HG03159 (cell line): ENCODE measurements at regions not wholly inside any gene's neighbourhood (a gene's known extent, or its start where the extent isn't known, plus 50 kb on each side); places are given as distances from the start of the nearest gene placed in this dataset.
"Not testable (repeated sequence)": the region's sequence is repeated elsewhere in the genome, so short reads cannot be mapped to it uniquely, and the experiment has no call there.

Experiments
- ATAC-seq: cut with Tn5 transposase; IDR thresholded peaks from one replicate; pipeline ENCODE4 v1.9.1; 2021; ENCODE audit warnings: mild to moderate bottlenecking, moderate library complexity; ENCODE audit not compliant: unreplicated experiment

DNA sequence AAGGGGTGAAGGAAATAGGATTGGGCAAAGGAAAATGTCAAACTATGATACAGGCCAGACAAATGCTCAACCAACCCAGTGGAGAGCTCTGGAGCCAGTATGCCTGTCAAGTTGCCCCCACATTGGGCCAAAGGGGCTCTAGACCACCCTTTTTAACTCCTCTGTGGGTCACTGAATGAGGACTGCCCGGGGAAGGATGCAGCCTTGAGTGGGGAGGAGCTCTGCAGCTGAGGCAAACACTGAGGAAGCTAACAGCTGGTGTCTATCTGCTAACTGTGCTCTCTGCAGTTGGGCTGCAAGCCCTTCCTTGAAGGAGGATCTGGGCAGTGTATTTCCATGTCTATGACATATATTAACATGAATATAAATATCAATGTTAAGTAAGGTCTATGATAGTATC is 98.4 kb upstream of the PRSS16 start:
- no peak for ATAC-seq

- ATAC-seq: no peak
These were observed 92.8 kb upstream of the PRSS16 start for GRCh38 chr6:27154696-27155095.

DNA sequence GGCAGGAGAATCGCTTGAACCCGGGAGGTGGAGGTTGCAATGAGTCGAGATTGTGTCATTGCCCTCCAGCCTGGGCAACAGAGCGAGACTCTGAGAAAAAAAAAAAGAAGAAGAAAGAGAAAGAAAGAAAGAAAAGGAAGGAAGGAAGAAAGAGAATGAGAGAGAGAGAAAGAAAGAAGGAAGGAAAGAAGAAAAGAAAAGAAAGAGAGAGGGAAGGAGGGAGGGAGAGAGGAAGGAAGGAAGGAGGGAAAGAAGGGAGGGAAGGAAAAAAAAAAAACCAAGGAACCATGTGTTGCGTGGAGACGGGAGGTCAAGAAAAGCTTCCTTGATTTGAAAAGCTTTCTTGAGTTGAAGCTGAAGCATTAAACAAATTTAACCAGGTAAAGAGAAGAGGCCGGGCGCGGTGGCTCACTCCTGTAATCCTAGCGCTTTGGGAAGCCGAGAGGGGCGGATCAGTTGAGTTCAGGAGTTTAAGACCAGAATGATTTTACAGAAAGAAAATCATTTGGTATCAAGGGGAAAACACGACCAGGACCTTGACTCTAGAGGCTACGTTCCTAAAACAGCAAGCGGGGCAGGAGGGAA is 90.5 kb upstream of the PRSS16 start:
- ATAC-seq: no peak

DNA sequence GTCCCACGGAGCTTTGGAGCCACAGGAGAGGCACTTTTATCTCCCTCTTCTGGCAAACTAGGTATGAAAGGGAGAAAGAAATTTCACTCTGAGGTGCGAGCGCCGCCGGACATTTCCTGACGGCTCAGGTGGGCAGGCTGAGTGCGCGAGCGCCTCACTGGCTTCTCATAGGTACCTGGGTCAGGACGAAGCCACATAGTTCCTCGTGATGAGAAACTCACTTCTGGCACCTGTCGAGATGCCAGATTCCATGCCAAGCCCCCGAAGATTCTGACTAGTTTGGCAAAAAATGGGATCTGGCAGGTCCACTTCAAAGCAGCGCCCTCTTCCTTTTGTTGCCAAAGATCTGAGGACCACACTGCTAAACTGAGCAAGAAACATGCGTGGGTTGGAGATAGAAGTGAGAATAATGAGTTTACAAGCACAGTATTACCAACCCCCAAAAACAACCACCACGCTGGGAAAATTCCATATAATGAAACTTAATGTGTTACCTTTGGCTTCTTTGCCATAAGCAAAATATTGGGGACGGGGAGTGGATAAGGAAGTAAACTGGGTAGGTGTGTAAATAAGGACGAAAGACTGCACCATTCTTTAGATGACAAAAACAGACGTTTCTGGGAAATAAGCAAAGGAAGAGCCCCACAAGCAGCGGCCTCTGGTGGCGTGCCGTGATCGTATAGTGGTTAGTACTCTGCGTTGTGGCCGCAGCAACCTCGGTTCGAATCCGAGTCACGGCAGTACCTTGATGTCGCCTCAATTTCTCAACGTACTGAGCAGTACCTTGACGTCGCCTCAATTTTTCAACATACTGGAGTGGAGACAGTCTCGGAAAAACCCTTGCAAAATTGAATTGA is 89.8 kb upstream of the PRSS16 start:
- ATAC-seq: no peak

DNA sequence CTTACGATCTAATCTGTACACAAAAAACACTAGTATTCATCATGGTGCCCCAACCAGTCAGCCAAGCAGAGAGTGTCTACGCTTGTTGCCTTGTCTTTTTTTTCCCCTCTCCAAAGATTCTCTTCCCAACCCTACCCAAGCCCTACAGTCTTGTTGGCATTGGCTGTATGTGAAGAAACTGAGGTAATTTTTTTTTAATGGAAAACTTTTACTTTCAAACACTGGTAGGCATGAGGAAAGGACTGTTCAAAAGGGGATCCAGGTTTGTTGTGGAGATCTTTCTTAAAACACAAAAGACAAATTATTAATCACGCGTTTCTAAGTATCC is 89.2 kb upstream of the PRSS16 start:
- no peak for ATAC-seq

GRCh38 chr6:27159725-27160124 is 87.8 kb upstream of the PRSS16 start:
- no peak for ATAC-seq

- no peak for ATAC-seq
These were observed 86.4 kb upstream of the PRSS16 start for GRCh38 chr6:27161115-27161514.

DNA sequence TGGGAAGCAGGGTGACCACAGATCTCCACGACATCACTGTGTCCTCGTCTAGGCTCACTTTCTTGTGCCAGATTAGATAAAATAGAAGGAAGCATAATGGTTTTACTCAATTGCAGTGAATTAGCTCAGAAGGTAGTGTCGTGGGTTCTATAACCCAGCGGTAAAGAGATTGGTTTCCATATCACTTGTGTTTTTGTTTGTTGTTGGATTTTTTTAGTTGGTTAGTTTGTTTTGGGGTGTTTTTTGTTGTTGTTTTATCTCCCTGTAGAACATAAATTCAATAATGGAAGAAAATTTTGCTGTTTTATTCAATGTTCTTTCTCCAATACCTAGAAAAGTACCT is 85.9 kb upstream of the PRSS16 start:
- ATAC-seq: no peak

DNA sequence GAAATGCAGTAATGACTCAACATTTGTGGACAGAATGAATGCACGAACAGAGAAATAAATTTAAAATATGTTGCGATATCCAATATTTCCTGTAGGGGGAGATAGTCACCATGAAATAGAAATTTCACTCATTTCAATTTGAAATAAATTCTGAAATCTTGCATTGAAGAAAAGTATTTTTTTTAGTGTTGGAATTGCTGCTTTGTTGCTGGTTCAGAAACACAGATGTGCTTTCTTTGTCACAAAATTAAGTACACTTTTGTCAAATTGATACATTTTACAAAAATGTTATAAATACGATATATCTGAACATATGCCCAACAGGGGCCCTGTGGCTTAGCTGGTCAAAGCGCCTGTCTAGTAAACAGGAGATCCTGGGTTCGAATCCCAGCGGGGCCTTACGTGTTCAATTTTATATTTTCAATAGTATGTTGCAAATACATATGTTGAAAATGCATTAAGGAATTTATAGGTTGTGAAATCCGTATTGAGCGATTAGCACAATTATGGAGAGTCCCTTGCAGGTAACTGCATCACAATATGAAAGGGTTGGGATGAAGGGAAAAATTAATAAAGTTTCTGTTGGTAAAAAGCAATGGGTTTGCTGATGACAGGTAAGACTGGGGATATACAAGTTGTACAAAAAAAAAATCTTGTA is 85.4 kb upstream of the PRSS16 start:
- ATAC-seq: no peak

GRCh38 chr6:27163834-27164233 is 83.7 kb upstream of the PRSS16 start:
- ATAC-seq: no peak

- ATAC-seq: no peak
These were observed 79.4 kb upstream of the PRSS16 start for GRCh38 chr6:27168108-27168507.

DNA sequence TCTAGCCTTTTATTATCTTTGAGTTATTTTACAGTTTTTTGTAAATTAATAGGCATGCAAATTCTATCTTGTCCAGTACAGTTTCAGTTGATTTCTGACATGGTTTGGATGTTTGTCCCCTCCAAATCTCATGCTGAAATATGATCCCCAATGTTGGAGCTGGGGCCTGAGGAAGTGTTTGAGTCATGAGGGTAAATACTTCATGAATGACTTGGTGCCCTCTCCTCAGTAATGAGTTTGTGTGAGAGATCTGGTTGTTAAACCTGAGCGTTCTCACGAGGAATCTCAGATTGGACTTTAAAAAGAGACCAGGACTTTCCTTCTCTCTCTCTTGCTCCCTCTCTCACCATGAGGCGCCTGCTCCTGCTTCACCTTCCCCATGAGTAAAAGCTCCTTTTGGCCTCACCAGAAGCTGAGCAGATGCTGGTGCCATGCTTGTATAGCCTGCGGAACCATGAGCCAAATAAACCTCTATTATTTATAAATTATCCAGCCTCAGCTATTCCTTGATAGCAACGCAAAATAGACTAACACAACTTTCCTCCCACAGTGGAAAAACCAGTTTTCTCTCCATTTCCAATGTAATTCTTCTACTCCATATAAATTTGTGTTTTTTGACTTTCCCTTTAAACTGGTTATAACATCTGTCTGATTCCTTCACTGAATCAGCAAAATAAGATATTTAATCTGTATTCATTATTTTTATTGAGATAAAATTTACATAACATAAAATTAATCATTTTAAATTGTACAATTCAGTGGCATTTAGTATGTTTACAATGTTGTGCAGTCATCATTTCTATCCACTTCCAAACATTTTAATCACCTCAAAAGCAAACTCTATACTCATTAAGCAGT is 78.7 kb upstream of the PRSS16 start:
- no peak for ATAC-seq

- ATAC-seq: not testable (repeated sequence)
These were observed 74.8 kb upstream of the PRSS16 start for GRCh38 chr6:27172524-27173231.

- ATAC-seq: not testable (repeated sequence)
These were observed 74.3 kb upstream of the PRSS16 start for GRCh38 chr6:27173232-27173601.

GRCh38 chr6:27174958-27175357 is 72.5 kb upstream of the PRSS16 start:
- ATAC-seq: no peak

DNA sequence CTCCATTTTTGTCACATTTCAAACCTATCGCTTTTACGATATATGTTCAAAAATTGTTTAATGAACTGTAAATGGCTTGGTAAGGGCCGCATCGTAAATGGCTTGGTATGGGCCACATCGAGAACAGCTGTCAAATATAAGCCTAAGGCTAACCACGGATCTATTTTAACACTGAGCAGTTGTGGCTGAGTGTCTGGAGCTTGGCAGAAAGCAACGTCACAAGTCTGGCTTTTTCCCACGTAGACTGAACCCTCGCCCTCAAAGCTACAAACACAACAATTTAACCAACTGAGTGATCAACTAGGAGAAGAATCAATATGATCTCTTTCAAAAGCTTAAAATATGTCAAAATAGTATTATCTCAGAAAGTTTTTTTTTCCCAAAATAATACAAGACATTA is 71.4 kb upstream of the PRSS16 start:
- no peak for ATAC-seq

GRCh38 chr6:27176523-27177484 is 70.7 kb upstream of the PRSS16 start:
- ATAC-seq: no peak

GRCh38 chr6:27177485-27178406 is 69.8 kb upstream of the PRSS16 start:
- ATAC-seq: peak; percentile 72

DNA sequence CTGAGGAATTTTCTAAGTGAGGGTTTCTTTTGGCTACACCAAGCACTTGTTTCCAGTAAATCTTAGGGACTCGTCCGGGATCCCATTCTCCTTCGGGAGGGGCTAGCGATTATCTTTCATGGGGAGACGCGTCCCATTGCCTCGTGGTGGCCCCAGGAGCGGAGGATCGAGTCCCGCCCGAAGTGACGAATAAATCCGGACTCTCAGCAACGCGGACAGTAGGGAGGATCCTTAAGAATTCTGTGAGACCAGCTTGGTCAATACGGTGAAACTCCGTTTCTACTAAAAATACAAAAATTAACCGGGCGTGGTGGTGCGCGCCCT is 69.1 kb upstream of the PRSS16 start:
- ATAC-seq: no peak
